GM18868 (cell line): ENCODE measurements at regions not wholly inside any gene's neighbourhood (a gene's known extent, or its start where the extent isn't known, plus 50 kb on each side); places are given as distances from the start of the nearest gene placed in this dataset.

Experiments used
- ATAC-seq: cut with Tn5 transposase; IDR thresholded peaks from one replicate; pipeline ENCODE4 v1.9.1; 2021; ENCODE audit warnings: mild to moderate bottlenecking, moderate library complexity; ENCODE audit not compliant: unreplicated experiment

GRCh38 chrY:8553614-8554013 lies 783.6 kb upstream of the TSPY4 start:
- ATAC-seq, result no peak

GRCh38 chrY:8561385-8561784 lies 775.9 kb upstream of the TSPY4 start:
- no peak for ATAC-seq

- ATAC-seq, result no peak
These were observed 774.7 kb upstream of the TSPY4 start for GRCh38 chrY:8562456-8563090.

GRCh38 chrY:8564421-8564820 lies 772.8 kb upstream of the TSPY4 start:
- ATAC-seq, result no peak

- no peak for ATAC-seq
These were observed 771.1 kb upstream of the TSPY4 start for GRCh38 chrY:8566198-8566597.

GRCh38 chrY:8570384-8570783 lies 766.9 kb upstream of the TSPY4 start:
- no peak for ATAC-seq

- no peak for ATAC-seq
These were observed 764.3 kb upstream of the TSPY4 start for GRCh38 chrY:8572916-8573315.

GRCh38 chrY:8582277-8582850 lies 754.9 kb upstream of the TSPY4 start:
- ATAC-seq, result no peak

GRCh38 chrY:8583191-8583590 lies 754.1 kb upstream of the TSPY4 start:
- no peak for ATAC-seq

GRCh38 chrY:8590641-8591040 lies 746.6 kb upstream of the TSPY4 start:
- ATAC-seq, result no peak

GRCh38 chrY:8591821-8592516 lies 745.3 kb upstream of the TSPY4 start:
- no peak for ATAC-seq

GRCh38 chrY:8594657-8595056 lies 742.6 kb upstream of the TSPY4 start:
- no peak for ATAC-seq

GRCh38 chrY:8599141-8599540 lies 738.1 kb upstream of the TSPY4 start:
- ATAC-seq, result no peak

- ATAC-seq, result no peak
These were observed 726.6 kb upstream of the TSPY4 start for GRCh38 chrY:8610620-8611019.

- ATAC-seq, result no peak
These were observed 725.4 kb upstream of the TSPY4 start for GRCh38 chrY:8611815-8612214.

GRCh38 chrY:8618302-8618701 lies 719.0 kb upstream of the TSPY4 start:
- ATAC-seq, result no peak

- no peak for ATAC-seq
These were observed 715.1 kb upstream of the TSPY4 start for GRCh38 chrY:8622156-8622555.

- ATAC-seq, result no peak
These were observed 714.4 kb upstream of the TSPY4 start for GRCh38 chrY:8622856-8623255.

- ATAC-seq, result no peak
These were observed 707.6 kb upstream of the TSPY4 start for GRCh38 chrY:8629636-8630035.

GRCh38 chrY:8638111-8638510 lies 699.2 kb upstream of the TSPY4 start:
- ATAC-seq, result no peak

GRCh38 chrY:8644926-8645325 lies 692.3 kb upstream of the TSPY4 start:
- no peak for ATAC-seq

- no peak for ATAC-seq
These were observed 684.8 kb upstream of the TSPY4 start for GRCh38 chrY:8652445-8652844.
